ENCODE measurements at regions not wholly inside any gene's neighbourhood (a gene's known extent, or its start where the extent isn't known, plus 50 kb on each side); places are given as distances from the start of the nearest gene placed in this dataset.
A peak's percentile ranks its signal among the peaks of the same experiment; 100 is the strongest.
"Not testable (repeated sequence)": the region's sequence is repeated elsewhere in the genome, so short reads cannot be mapped to it uniquely, and the experiment has no call there.

GRCh38 chr3:18562364-18563154, 137.4 kb upstream of the SATB1 start:
- DNase-seq (ENCODE audit: extremely low read depth in 1 of 2, low read depth in 1 of 2): no peak

GRCh38 chr3:18559331-18559842, 134.2 kb upstream of the SATB1 start:
- peak in 1 of 2 donors; percentile 2 for DNase-seq (ENCODE audit: extremely low read depth in 1 of 2, low read depth in 1 of 2)

- DNase-seq (ENCODE audit: extremely low read depth in 1 of 2, low read depth in 1 of 2): no peak
Observed at GRCh38 chr3:18558507-18558906, 133.4 kb upstream of the SATB1 start.

GRCh38 chr3:18557216-18557615, 132.1 kb upstream of the SATB1 start:
- DNase-seq (ENCODE audit: extremely low read depth in 1 of 2, low read depth in 1 of 2): no peak

- peak in 1 of 2 donors; percentile 8 for DNase-seq (ENCODE audit: extremely low read depth in 1 of 2, low read depth in 1 of 2)
Observed at GRCh38 chr3:18556503-18557135, 131.5 kb upstream of the SATB1 start.

GRCh38 chr3:18556001-18556408, 130.9 kb upstream of the SATB1 start:
- DNase-seq (ENCODE audit: extremely low read depth in 1 of 2, low read depth in 1 of 2): no peak

GRCh38 chr3:18552579-18553105, 127.5 kb upstream of the SATB1 start:
- not testable (repeated sequence) for DNase-seq (ENCODE audit: extremely low read depth in 1 of 2, low read depth in 1 of 2)

GRCh38 chr3:18546632-18547031, 121.5 kb upstream of the SATB1 start:
- DNase-seq (ENCODE audit: extremely low read depth in 1 of 2, low read depth in 1 of 2): no peak

GRCh38 chr3:18544146-18544545, 119.0 kb upstream of the SATB1 start:
- no peak for DNase-seq (ENCODE audit: extremely low read depth in 1 of 2, low read depth in 1 of 2)

- no peak for DNase-seq (ENCODE audit: extremely low read depth in 1 of 2, low read depth in 1 of 2)
Observed at GRCh38 chr3:18538463-18539230, 113.5 kb upstream of the SATB1 start.

- no peak for DNase-seq (ENCODE audit: extremely low read depth in 1 of 2, low read depth in 1 of 2)
Observed at GRCh38 chr3:18533039-18533438, 107.9 kb upstream of the SATB1 start.

- DNase-seq (ENCODE audit: extremely low read depth in 1 of 2, low read depth in 1 of 2): no peak
Observed at GRCh38 chr3:18531662-18532061, 106.5 kb upstream of the SATB1 start.

GRCh38 chr3:18529631-18530030, 104.5 kb upstream of the SATB1 start:
- no peak for DNase-seq (ENCODE audit: extremely low read depth in 1 of 2, low read depth in 1 of 2)

GRCh38 chr3:18527691-18528090, 102.6 kb upstream of the SATB1 start:
- no peak for DNase-seq (ENCODE audit: extremely low read depth in 1 of 2, low read depth in 1 of 2)

GRCh38 chr3:18526667-18527066, 101.5 kb upstream of the SATB1 start:
- DNase-seq (ENCODE audit: extremely low read depth in 1 of 2, low read depth in 1 of 2): no peak

- not testable (repeated sequence) for DNase-seq (ENCODE audit: extremely low read depth in 1 of 2, low read depth in 1 of 2)
Observed at GRCh38 chr3:18516170-18516569, 91.0 kb upstream of the SATB1 start.

GRCh38 chr3:18513091-18513490, 88.0 kb upstream of the SATB1 start:
- DNase-seq (ENCODE audit: extremely low read depth in 1 of 2, low read depth in 1 of 2): no peak

GRCh38 chr3:18512007-18512406, 86.9 kb upstream of the SATB1 start:
- DNase-seq (ENCODE audit: extremely low read depth in 1 of 2, low read depth in 1 of 2): no peak

GRCh38 chr3:18510947-18511346, 85.8 kb upstream of the SATB1 start:
- DNase-seq (ENCODE audit: extremely low read depth in 1 of 2, low read depth in 1 of 2): no peak

- no peak for DNase-seq (ENCODE audit: extremely low read depth in 1 of 2, low read depth in 1 of 2)
Observed at GRCh38 chr3:18507333-18507732, 82.2 kb upstream of the SATB1 start.

- DNase-seq (ENCODE audit: extremely low read depth in 1 of 2, low read depth in 1 of 2): no peak
Observed at GRCh38 chr3:18505056-18505455, 79.9 kb upstream of the SATB1 start.

Measured in activated CD8-positive, alpha-beta memory T cell treated with anti-CD3 and anti-CD28 coated beads for 1 hour (primary cell).